ENCODE measurements at regions not wholly inside any gene's neighbourhood (a gene's known extent, or its start where the extent isn't known, plus 50 kb on each side); places are given as distances from the start of the nearest gene placed in this dataset.
"Not testable (repeated sequence)": the region's sequence is repeated elsewhere in the genome, so short reads cannot be mapped to it uniquely, and the experiment has no call there.

DNA sequence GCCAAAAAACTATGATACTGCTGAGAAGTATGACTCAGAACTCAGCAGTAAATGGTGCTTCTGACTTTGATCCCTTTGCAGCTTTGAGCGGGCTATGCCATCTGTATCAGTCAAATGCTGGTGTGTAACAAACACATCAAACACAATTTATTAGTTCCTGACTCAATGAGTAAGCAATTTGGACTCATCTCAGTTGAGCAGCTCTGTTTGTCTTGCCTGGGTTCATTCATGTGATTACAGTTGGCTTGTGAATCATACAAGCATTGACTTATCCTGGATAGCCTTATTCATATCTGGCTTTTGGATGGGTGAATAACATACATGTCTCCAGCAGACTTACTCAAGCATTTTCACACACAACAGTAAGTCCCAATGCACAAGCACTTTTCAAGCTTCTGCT is 858.8 kb downstream of the METTL15 start:
- no peak for DNase-seq

DNA sequence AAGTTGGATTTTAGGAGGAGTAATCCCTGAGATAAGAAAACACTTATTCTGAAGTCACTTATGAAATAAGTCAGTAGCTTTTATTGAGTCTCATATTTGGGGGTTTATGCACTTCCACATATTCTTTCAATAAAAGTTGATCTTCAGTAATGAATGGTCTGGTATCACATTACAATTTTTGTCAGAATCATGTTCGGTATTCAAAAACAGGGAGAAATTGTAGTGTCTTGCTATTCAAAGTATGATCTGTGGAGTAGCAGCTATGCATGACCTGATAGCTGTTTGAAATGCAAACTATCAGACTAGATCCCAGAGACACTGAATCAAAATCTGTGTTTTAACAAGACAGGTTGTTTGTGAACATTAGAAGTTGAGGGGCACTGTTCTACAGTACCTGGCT is 857.6 kb downstream of the METTL15 start:
- no peak for DNase-seq

DNA sequence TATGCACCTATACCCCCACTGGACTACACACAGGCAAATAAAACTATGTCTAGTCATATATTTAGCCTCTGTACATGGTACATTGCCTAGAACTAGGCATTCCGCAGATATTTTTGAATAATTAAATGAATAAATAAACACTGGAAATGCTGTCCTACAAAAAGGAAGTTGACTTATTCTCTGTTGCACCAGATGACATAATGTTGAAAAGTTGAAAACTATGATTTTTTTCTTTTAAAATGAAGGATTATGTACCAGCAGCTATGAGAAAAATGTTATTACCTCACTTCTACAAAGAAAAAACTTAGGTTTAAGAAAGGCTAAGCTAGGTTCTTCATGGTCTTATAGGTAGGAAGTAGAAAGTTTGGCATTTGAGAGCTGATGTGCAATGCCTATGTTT is 856.6 kb downstream of the METTL15 start:
- no peak for DNase-seq

DNA sequence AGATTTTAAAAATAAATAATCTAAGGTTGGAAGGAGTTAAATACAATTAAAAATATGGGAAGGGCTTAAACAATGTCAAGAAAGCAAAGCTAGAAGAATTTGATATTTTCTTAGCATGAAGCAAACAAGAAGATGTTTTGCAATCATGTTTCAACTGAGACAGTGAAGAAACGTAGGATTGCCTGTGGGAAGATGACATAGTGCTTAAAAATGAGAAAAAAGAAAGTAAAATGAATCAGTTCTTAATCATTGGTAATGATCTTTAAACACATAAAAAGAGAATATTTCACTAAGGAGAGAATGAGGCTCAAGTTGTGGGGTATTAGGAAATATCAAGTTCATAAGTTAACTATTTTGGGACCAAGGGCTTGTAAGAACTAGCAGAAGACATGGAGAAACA is 855.0 kb downstream of the METTL15 start:
- no peak for DNase-seq

DNA sequence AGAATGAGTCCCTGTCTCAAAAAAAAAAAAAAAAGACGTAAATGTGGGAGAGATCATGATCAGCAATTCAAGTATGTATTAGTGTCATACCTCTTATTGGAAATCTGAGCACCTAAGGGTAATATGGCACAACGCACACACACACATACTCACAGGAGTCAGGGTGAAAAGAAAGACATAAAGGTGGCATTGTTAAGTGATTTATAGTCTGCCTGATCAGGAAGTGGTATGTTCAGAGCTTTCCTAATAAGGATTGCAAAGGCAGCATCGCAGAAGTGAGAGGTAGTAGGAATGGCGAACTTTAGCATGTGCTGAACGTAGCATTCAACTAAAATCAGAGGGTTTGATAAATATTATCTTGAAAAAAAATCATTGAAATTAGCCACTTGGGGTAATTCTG is 854.3 kb downstream of the METTL15 start:
- no peak for DNase-seq

DNA sequence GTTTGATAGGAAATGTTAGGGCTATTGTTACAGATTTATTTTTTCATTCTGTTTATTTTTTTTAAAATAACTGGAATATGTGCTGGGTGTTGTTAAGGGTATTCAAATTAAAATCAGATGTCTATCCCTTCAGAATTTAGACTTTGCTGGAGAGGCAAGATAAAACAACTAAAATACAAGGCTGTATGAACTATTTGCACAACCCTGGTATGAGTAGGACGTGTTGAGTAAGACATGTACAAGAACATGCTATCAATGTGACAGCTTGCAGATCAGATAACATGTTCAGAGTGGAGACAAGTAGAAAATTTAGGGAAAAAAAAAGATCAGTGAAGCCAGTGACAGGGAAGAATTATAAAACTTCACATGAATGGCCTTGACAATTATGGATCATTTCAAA is 853.5 kb downstream of the METTL15 start:
- no peak for DNase-seq

DNA sequence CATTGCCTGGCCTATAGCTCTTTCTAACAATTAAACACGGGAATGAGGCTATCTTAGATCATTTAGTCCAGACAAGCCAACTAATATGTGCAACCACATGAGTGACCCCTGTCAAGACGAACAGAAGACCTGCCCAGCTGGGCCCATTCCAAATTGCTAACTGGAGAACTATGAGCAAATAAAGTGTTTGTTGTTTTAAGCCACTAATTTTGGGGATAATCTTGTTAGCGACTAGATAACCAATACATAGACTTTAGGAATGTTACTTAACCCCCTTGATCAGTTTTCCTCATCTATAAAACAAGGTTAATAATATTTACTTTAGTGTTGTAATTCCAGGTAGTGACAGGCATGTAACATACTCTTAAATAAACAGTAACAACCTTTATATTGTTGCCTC is 848.3 kb downstream of the METTL15 start:
- DNase-seq = no peak

DNA sequence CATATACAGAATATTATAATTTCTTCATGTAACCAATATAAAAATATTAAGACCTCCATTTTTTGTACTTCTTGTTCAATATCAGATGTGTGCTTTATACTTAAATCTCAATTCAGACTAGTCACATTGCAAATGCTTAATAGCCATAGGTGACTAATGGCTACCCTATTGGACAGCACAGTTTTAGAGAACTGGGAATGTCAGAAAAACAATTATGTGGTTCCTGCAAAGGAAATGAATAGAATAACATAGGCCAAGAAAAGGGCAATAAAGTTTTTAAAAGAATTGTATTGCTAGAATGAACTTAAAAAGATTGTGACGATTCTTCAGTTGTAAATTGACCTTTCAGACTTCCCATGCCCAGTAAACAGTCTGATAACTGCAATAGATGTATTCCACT is 843.0 kb downstream of the METTL15 start:
- DNase-seq = no peak

DNA sequence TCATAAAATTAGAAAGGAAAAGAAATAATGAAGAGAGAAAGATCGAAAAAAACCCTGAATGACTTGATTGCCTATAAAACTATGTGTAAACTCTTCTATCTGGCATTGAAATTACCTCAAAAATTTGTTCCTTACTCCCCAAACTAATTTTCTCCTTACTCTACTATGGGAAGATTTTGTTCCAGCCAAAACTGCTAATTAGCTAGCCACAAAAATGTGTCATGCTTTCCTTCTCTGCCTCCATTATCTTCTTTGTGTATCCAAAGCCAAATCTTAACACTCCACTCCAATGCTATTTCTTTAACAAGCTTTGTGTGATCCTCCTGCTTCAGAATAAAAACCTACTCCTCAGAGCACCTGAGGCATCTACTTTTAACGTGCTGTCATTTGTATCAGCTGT is 831.2 kb downstream of the METTL15 start:
- no peak for DNase-seq

DNA sequence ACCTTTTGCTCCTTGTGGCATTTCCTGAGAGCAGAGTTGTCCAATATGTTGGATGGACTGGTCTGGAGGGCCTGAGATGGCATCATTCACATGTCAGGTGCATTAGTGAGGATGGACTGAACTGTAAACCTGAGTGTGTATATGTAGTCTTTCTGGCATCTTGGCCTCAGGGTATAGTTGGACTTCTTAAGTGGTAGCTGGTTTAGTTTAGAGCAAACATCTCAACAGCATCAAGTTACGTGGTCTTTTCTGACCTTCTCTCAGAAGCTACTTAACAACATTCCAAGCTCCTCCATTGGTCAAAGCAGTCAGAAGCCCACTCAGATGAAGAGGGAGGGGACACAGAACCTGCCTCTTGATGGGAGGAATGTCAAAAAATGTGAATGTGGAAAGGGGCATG is 829.9 kb downstream of the METTL15 start:
- no peak for DNase-seq

DNA sequence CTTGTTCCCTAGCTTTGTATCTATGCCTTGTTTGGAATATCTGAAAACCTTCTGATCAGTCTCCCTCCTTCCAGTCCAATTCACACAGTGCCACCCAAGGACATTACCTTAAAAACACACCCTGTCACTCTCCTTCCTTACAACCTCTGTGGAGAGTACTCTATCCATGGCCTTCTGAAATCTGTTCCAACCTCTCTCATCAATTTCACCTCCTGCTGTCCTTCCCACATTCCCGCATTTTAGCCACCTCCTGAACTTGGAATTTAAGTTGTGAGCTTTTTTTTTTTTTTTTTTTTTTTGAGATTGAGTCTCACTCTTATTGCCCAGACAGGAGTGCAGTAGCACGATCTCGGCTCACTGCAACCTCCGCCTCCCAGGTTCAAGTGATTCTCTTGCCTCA is 824.8 kb downstream of the METTL15 start:
- DNase-seq = no peak

DNA sequence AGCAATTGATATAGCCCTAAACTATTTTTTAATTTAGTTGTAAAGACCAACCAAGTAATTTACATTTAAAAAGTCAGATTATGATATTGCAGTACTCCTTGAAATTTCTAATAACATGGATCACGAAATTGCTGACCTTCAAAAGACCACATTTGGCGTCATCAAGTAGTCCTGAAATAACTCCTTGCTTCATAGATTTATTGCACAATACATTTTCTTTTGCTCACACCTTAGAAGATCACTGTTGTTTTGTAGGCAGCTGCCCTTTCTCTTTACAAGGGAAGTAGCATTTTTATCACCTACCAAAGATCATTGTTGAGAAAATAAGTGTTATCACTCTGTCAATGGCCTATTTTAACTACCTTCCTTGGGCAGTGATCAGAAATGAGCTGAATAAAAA is 815.8 kb downstream of the METTL15 start:
- no peak for DNase-seq

DNA sequence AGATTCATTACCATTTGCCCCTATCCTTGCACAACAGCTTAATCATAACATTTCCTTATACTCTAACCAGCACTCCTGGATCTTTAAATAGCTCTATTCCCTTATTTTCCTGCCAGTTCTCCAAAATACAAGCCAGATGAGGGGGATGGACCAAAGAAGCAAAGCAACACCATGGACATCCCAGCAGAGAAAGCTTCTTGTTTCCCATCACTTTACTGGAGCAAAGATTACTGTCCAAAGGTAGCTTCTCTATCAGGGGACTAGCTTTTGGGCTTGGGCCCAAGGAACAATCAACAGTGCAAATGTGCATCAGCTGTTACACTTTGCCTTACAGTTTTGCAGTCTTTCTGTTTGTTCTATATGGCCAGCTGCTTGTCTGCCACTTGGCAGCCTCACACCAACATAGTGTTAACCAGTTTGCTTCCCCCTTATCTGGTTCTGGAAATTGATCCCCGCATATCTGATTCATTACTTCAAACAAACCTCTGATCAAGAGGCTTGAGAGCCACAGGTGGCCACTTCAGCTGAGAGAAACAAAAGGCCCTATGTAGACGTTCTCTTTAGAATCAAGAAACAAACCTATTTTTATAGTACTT is 814.3 kb downstream of the METTL15 start:
- no peak for DNase-seq

DNA sequence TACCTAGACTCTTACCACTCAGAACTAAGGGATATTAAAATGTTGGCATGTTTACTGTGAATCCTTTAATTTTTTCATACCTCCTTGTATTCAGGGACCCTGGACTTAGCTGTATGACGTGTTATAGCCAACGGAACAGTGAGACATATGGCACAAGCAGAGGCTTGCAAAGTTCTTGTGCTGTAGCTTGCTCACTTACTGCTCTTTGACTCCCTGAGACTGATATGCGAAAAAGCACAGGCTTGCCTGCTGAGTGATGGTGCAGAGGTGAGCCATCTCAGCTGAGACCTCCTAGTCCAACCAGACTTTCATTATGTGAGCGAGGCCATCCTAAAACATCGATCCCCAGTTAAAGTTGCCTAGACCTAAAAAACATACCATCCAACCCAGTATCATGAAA is 811.0 kb downstream of the METTL15 start:
- DNase-seq = no peak

DNA sequence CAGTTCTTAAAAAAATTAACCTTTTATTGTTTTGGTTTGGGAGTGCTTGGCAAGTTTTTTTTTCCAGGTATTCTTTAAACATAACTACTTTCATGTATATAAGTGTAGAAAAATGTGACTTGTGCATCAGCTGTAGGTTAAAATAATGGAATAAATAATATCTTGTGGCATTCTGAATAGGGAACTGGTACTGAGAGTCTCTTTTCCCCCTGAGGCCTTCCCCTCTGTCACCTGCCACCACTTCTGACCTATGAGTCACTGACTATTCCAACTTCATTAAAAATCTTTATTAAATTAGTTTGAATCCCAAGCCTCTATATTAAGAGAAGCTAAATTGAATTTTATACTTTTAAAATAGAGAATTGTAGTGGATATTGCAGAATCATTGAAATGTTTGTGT is 805.7 kb downstream of the METTL15 start:
- DNase-seq = no peak

DNA sequence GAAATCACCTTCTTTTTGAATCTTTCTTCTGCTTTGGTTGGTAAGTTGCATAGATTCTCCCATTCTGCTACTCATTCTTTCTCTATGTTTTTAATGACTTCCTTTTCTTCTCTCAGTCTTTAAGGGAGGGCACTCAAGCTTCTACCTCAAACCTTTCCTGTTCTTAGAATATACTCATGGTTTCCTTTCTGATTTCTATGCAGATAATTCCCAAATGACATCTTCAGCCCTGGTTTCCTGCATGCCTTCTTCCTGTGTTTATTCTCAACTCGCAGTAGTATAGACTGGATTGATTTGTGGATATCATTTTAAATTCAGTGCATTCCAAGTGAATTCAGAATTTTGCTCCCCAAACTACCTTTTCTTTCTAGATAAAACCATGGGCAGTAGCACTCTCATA is 803.6 kb downstream of the METTL15 start:
- no peak for DNase-seq

DNA sequence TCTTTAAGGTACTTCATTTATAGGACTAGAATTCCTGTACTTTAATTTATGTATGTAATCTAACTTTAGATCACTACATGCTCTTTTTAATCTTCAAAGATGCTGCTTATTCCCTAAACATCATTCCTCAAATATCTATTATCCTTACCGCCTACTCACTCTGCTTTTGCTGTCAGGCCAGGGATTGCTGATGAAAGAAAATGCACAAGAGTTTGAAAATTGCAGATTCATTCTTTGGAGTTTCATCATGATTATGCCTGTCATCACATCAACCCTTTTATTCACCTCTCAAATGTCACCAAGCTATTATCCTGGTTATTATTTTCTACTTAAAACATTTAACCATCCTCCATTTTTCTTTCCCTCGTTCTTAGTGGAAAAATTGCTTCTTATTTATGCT is 802.7 kb downstream of the METTL15 start:
- no peak for DNase-seq

DNA sequence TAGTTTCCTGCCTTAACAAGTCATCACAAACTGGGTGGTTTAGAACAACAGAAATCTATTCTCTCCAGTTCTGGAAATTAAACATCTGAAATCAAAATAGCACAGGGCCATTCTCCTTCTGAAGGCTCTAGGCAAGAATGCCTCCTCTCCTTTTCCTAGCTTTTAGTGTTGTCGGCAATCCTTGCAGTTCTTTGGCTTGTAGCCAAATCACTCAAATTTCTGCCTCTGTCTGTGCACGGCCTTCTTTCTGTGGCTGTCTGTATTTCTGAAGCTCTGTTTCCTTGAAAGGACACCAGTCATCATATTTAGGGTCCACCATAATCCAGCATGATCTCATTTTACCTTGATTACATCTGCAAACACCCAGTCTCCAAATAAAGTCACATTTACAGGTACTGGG is 795.5 kb downstream of the METTL15 start:
- DNase-seq = no peak

DNA sequence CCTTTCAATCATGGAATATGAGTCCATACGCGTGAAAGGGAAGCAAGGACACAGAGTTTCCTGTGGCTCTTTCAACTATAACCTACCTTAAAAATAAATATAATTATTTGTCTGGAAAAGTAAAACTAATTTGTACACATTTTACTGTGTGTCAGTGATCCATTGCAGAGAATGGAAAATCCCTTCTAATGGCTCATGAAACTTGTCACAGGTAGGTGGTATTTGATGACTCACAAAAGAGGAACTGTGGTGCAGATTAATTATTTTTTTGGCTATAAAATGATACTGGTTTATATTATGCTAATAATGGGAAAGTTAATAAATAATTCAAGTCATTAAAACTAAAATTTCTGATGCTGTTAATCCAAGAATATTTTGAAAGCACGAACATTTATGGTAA is 792.2 kb downstream of the METTL15 start:
- DNase-seq = no peak

DNA sequence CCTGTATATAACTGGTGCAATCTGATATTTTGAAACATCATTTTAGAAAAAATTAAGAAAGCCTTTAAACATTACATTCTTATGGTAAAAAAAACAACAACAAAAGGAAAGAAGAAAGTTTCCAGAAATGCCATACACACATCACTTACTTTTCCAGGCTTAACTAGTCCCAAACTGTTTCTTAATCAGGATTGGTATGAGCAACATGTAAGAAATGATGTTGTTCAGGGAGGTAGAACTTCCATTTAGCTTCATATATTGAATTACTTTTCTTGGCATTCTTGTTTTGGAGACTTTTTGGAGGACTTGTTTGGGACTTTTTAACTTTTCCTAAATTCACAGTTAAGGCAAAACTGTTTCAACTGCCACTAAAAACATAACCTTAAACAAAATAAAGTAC is 791.5 kb downstream of the METTL15 start:
- no peak for DNase-seq

DNA sequence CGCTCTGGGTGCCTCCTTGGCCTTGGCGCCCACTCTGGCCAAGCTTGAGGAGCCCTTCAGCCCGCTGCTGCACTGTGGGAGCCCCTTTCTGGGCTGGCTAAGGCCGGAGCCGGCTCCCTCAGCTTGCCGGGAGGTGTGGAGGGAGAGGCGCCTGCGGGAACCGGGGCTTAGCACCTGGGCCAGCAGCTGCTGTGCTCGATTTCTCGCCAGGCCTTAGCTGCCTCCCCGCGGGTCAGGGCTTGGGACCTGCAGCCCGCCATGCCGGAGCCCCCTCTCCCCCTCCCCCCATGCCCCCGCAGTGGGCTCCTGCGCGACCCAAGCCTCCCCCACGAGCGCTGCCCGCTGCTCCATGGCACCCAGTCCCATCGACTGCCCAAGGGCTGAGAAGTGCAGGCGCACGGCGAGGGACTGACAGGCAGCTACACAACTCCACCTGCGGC is 782.4 kb downstream of the METTL15 start:
- not testable (repeated sequence) for DNase-seq

DNA sequence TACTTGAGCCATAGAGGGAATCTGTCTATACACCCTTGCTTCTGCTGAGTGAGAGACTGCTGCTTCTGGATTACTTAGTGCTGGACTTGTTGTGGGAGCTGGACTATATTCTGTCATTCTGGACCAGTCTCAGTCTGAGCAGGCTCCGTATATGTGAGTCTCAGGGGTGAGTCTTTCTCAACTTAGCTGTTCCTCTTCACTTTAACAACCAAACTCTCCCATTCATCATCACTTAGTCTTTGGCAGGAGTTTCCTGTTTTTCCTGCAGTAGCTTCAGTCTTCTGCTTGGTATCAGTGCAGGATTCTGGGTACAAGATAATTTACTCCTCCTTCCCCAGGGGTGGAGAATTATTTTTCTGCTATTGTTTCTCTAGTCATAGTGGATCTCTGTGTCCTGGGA is 779.5 kb downstream of the METTL15 start:
- no peak for DNase-seq

DNA sequence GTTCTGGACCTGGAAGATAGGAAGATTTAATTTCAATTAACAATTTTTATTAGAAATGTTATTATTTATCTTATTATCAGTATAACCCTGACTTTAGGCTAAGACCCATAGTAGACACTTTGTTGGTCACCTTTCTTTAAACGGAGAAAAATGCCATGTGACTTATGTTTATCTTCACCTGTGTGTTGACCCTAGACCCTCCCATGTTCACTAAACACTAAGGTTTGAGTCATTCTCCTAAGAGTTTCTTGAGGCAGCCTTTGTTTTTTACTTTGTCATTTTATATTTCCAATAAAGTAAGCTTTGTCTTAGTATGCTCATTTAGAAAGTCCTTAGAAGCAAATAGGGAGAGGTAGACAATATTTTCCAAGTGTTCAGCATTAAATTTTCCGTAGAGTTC is 771.7 kb downstream of the METTL15 start:
- DNase-seq = no peak

DNA sequence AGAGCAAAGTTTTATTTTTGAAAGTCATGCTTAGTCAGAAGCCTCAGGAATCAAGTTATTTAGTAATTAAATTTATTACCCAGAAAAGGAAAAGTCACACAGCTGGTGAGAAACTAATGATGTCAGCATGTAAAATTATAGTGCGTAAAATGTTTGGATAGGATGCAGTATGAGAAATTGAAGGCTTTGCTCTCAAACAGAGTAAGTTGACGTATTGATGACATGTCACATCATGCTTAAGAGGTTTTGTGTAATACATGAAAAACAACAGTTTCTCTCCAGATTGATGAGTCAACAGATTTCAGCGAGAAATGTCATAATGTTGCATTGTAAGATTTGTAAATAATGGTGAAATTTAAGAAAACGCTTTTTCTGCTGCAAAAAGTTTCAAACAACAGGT is 769.8 kb downstream of the METTL15 start:
- no peak for DNase-seq

DNA sequence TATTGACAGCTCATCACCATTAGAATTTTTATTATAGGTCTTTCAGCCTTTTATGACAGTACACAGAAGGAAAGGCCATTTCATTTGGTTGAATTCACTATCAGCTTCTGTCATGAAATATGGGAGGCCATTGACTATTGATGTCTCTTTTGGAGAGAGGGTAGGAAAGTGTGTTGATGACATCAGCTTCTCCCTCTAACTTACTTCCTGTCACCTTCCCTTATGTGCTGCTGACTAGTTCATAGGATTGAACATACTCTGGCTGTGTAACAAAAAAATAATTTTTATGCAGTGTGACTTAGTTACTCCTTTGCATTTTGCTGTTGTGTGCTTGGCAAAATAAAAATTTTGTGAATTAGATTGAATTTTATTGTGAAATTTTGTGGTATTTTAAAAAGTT is 769.2 kb downstream of the METTL15 start:
- DNase-seq = no peak

DNA sequence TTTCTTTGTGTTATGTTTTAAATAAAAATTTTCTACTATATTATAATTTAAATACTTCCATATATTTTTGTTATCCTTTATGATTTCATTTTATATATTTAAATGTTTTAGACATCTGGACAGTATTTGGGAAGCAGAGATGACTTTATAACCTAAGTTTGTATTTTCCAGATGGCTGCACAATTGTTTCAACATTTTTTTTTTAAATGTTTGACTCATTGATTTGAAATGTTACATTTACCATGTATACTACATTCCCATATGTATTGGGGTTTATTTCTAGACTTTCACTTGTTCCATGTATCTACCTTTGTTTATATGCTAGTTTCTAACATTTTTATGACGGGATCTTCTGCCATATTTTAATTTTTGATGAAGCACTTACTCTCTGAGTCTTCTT is 766.5 kb downstream of the METTL15 start:
- no peak for DNase-seq
